ENCODE measurements at regions not wholly inside any gene's neighbourhood (a gene's known extent, or its start where the extent isn't known, plus 50 kb on each side); places are given as distances from the start of the nearest gene placed in this dataset.
"Not testable (repeated sequence)": the region's sequence is repeated elsewhere in the genome, so short reads cannot be mapped to it uniquely, and the experiment has no call there.

DNA sequence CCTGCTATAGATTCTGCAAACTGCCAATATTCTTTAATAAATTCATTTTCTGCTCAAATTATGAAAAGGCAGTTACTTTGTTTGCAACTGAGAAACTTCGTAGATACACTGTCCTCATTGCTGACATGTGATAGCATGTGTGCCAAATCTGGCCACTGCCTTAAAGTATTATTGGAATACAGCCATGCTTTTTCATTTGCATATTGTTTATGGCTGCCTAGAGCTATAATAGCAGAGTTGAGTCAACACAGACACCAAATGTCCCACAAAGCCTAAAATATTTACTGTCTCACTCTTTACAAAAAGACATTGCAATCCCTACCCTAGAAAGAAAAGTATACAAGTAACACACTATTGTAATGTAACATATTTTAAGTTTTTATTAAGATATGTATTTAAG, 647.4 kb downstream of the XPNPEP1 start:
- no peak for DNase-seq (ENCODE audit: low spot score)

DNA sequence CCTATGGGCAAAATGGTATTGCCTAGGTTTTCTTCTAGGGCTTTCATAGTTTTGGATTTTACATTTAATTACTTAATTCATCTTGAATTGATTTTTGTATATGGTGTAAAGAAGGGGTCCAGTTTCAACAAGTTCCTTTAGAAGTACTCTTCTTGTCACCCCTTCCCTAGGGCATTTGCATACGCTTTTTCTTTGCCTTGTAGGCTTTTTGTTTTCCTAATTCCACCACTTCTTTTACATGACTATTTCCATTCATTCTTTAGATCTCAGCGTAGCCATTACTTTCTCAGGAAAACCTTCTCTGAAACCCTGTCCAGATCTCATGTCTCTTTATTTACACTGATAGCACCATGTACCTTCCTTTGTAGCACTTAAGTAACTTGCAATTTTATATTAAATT, 648.6 kb downstream of the XPNPEP1 start:
- no peak for DNase-seq (ENCODE audit: low spot score)

DNA sequence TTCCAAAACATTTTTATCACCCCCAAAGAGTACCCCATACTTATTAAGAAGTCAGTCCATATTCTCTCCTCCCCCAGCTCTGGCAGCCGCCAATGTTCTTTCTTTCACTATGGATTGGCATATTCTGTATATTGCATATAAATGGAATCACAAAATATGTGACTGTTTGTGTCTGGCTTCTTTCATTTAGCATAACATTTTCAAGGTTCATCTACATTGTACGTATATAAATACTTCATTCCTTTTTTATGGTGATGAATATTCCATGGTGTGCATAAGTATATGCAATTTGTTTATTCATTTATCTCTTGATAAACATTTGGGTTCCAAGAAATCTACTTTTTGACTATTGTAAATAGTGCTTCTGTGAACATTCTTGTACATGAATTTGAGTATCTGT, 653.1 kb downstream of the XPNPEP1 start:
- DNase-seq (ENCODE audit: low spot score), result no peak

DNA sequence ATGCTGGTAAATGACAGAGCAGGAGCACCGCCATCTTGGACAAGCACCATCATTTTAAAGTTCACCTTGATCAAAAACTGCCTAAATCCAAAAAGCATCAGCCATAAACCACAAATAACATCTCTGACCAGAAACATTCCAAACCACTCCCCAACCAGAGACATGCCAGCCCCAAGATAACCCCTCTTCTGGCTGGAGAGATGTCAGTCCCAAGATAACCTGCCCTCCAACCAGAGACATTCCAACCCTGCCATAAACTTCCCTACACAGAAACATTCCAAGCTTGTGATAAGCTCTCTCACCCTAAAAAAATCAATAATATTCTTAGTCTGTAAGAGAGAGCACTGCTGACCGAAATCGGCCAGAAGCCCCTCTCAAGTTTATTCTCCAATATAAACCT, 659.3 kb downstream of the XPNPEP1 start:
- DNase-seq (ENCODE audit: low spot score), result no peak

DNA sequence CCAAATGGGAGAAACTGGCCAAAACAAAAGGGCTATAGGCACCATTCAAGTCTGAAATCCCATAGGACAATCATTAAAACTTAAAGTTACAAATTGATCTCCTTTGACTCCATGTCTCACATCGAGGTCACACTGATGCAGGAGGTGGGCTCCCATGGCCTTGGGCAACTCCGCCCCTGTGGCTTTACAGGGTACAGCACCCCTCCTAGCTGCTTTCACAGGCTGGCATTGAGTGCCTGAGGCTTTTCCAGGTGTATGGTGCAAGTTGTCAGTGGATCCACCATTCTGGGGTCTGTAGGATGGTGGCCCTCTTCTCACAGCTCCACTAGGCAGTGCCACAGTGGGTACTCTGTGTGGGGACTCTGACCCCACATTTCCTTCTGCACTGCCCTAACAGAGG, 662.1 kb downstream of the XPNPEP1 start:
- DNase-seq (ENCODE audit: low spot score), result no peak

DNA sequence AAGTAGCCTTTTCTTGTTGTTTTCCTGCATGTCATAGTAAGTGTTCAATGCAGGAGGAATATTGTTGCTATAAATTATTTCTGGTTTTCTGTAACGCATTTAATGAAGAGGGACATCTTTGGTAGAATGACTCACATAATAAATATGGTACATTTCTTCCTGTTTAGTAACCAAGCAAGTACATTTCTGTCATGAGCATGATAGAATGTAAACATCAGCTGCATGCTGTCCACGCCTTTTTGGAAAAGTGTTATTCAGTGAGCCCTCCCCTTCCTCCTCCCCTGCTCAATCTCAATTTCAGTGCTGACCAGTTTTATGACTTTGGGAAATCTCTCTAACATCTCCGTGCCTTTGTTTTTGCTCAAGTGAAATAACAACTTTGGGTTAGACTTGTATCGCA, 664.0 kb downstream of the XPNPEP1 start:
- DNase-seq (ENCODE audit: low spot score), result no peak

DNA sequence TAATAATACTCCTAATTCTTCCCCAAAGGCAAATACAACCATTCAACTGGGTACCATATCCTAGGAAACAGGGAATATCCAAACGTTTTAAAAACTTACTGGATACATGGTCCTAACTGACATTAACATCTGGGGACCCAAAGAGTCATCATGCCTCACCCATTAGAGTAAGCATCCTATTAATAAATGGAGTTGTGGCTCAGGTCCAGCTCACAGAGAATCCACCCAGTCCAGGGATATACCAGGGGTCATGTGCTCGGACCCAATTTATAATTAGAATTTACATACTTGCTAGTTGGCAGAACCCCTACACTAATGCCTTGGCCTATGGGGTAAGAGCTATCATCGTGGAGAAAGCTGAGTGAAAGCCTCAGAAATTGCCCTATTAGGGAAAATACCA, 670.0 kb downstream of the XPNPEP1 start:
- DNase-seq (ENCODE audit: low spot score), result no peak

DNA sequence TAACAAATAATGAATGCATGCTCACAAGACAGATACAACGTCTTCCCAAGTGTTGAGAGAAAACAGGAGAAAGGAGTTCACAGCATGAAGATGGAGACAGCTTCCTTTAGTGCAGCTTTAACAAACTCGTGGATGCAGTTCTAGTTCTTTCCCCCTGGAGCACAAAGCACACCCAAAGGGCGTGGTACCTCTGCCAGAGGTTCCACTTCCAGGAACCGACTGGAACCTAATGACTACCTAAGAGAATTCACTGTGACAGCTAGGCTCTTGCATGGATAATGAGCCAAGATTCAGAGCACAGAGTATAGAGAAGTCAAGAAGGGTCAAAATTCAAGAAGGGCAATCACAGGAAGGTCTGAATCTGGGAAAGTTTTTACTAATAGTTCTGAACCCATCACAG, 673.2 kb downstream of the XPNPEP1 start:
- DNase-seq (ENCODE audit: low spot score), result no peak

DNA sequence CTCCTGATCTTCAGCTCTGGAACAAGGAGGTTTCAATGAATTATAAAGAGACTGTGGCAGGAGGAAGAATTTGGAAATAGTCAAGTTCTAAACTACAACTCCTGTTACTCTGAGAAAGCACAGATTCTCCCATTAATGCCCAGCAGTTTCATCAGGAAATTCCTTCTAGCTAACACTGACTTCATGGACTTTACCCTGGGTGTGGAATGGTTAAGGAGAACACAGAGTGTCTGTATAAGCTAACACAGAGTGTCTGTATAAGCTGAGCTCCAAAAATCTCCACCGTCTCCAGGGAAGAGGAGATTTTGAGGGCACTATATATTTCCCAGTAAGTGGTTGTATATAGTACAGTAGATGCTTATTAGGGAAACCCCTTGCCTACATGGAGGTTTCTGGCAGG, 675.5 kb downstream of the XPNPEP1 start:
- DNase-seq (ENCODE audit: low spot score), result no peak

DNA sequence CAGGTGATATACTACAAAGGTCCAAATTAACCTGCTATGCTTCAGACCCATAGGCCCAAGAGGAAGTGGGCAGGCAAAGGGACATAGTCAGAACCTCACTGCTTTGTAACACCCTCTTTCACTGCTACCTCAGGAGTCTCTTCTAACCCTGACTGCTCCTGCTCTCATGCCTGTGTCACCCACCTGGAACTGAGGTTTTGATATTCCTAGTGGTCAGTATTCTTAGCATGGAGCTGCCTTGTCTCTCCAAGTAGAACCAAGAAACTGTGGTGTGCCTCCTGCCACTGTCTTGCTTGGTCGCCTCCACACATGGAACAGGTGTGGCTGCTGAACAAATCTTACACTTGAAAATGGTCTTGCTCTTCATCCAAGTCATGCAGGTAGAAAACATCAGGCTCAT, 677.5 kb downstream of the XPNPEP1 start:
- no peak for DNase-seq (ENCODE audit: low spot score)

DNA sequence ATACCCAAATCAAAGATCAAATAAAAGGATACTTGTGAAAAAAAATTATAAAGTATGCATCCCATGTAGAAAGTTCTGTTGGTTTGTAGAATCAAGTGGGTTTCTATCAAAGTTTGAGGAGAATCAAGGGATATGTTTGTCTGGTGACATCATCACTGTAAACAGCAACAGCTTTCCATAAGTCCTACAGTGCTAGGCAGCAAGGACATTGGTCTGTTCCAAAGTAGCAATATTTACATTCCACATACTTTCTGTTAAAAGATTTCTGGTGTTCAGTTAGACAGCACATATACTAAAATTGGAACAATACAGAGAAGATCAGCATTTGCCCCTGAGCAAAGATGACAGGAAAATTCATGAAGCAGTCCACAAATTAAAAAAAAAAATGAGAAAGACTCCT, 683.9 kb downstream of the XPNPEP1 start:
- DNase-seq (ENCODE audit: low spot score), result no peak

DNA sequence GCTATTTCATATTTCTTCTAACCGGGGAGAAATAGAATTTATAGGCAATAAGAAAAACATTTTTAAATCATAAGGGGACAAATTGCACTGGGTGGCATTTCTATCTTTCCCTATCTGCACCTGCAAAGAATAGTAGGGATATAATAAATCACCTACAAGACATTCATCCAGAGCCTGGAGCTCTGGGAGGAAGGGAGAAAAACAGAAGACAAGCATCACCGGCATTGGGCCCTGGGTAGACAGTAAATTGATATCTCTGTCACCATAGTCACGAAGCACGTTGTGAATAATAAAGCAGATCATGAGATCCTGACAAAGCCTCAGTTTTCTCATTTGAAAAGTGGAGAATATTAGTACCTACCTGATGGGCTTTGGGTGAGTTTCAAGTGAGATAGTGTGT, 685.6 kb downstream of the XPNPEP1 start:
- no peak for DNase-seq (ENCODE audit: low spot score)

DNA sequence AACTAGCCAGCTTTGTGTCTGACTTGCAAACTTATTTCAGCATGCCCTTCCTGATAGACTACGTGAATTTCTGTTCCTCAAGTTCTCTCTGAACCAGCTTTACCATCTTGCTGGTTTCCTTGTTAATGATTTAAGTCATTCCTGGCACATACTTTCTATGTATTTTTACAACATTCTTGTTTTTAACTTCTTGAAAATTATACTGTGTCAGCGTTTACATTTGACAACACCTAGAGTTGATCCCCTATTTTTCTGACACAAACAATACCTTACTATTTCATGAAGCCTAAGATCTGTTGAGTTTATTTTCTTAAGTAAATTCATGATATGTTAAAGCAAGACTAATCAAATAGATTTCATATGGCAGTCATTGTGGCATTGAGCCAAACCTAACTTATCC, 686.3 kb downstream of the XPNPEP1 start:
- no peak for DNase-seq (ENCODE audit: low spot score)

DNA sequence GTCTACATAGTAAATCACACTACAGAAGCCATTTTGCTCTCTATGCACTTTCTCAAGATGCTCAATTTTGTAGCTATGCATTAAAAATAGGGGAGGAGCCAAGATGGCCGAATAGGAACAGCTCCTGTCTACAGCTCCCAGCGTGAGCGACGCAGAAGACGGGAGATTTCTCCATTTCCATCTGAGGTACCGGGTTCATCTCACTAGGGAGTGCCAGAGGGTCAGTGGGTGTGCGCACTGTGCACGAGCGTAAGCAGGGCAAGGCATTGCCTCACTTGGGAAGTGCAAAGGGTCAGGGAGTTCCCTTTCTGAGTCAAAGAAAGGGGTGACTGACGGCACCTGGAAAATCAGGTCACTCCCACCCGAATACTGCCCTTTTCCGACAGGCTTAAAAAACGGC, 699.8 kb downstream of the XPNPEP1 start:
- not testable (repeated sequence) for DNase-seq (ENCODE audit: low spot score)

DNA sequence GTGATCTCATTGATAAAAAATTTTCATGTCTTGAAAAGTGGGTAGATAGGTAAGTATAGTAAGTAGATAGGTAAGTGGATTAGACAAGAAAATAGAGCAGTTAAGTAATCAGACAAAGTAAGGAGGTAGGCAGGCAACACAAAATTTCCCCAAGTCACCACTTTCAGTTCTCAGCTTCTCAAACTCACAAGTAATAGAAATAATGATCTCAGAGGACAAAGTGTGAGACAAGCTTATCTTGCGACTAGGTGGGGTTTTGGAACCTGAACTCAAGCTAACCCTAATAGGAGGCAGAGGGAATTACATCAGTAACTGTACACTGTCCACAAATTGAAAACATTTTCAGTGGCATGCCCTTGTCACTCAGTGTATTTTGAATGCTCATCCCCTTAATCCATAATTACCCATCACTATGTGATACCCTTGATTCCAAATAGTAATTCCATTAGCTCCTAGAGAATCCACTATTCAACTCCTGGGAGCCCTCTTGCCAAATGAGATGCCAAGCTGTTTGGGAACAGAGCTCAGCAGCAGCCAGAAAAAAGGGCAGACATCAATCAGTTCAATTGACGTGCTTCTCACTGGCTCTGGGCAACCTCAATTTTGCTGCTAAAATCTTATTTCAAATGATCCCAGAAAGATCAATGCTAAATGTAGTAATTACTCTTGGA, 703.2 kb downstream of the XPNPEP1 start:
- no peak for DNase-seq (ENCODE audit: low spot score)

DNA sequence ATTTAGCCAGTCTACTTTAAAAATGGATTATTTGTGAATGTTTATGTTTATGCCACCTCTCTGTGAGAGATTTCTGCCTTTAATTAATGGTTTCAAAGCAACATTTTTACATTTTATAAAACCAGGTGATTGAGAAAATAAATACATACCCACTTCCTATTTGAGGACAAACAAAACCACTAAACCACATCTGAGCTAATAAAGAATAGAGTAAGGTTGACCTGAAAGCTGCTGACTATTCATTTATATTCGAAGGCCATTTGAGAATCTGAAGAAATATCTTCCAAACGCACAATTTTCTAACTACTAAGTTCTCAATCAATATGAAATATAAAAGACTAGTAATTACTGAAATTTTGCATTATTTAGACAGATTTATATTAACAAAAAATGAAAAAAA, 705.1 kb downstream of the XPNPEP1 start:
- DNase-seq (ENCODE audit: low spot score), result no peak

DNA sequence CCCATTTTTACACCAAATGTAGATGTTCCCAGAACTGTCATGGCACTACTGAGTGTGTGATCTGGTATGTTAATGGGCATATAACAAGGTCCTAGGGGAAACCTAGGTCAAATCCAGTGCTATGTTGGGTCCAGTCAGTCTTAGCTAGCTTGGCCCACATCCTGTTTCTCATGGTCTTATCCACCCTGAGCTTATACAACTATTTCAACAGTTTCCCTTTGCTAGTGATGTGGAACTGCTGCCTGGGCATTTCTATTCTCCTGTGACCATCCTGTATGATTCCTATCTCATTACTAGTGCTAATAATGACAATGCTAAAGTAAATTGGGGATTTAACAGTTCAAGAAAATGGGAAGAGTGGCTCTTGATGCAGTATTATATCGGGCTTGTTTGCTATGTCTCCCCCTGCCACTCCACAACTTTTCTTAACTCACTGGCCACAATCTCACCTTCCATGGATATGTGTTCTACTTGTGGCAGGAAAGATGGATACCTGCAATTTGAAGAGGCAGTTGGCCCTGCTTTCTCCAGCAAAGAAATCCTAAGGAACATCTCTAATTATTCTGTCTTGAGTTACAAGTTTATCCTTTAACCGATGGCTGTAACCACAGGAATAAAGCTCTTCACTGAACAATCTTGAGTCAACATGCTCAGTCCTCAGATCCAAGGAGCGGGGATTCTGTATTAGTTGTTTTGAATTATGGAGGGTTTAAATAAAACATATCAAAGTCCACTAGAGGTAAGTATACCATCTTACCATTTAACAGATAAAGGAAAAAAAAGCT, 707.8 kb downstream of the XPNPEP1 start:
- no peak for DNase-seq (ENCODE audit: low spot score)

DNA sequence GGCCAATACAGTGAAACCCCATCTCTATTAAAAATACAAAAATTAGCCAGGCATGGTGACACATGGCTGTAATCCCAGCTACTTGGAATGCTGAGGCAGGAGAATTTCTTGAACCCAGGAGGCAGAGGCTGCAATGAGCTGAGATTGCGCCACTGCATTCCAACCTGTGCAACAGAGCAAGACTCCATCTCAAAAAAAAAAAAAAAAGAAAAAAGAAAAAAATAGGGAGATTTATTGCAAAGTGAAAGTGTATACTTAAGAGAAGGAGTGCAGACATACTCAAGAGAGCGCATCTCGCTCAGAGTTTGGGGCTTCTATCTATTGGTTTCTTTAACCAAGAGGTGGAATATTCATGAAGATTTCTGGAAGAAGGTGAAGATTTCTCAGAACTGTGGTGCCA, 708.4 kb downstream of the XPNPEP1 start:
- DNase-seq (ENCODE audit: low spot score), result not testable (repeated sequence)

DNA sequence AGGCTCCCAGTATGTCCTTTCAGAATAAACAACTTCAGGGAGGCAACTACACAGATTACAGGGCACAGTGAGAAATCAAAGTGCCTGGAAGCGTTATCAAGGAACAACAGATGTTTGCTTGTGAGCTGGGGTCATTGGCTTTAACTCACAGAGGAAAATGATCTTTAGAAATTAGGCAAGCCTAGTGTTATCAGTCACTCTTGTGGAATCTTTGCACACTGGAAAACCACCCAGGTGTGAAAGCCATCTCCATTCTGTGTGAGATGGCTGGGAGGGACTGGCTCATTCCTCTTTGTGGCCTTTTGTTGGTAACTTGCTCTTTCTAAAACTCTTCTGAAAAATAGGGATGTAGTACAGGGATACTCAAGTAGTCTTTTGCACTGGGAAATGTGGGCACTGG, 716.0 kb downstream of the XPNPEP1 start:
- no peak for DNase-seq (ENCODE audit: low spot score)

DNA sequence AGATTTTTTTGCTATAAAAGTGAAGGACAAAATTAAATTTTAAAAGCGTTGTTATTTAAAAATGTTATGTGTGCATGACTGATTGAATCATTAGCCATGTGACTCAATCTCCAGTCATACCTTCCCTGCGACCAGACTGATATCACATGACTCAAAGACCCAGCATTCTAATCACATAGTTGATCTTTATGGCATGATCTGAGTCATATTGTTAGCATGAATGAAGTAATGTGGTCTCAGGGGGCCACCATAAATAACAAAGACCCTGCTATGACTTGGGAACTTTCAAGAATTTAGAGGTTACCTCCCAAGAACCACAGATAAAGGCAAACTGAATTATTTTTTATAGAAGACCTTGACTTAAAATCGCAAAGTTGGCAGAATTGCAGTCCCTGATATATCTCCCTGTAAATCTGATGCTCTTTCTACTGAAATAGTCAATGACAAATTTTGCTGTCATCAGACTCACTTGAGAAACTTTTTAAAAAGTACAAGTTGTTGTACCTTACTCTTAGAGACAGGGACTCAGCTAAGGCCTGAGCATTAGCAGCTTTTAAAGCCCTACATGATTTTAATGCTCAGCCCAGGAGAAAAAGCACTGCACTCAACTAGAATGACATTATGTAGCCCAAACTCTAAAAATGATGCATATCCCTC, 717.3 kb downstream of the XPNPEP1 start:
- no peak for DNase-seq (ENCODE audit: low spot score)

DNA sequence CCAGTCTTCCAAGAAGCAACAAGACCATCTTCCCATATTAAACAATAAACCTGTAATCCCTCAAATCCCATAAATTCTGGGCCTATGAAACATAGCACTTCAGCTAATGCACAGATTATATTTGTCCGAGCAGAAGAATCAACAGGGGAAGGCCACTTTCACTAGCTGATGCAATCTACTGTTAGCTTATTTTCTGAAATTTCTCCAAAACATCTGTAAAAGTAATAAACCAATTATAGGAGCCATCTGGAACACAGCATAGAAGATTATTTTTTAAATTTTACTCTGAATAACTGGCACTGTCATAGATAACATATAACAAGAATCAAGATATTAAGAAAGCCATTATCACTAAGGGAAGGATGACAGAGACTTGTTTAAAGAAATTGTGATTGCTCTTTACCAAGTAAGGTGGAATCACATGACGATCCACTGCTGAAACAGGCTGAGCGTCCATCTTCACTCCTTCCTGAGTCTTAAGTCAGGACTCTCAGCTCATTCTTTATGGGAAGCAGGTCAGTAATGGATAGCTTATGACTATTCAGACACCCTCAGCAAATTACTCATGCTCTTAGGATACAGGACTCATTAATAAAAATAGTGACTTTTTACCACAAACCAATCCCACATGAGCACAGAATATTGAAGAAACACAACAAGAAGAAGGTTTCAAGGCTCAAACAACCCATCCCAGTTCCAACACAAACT, 719.5 kb downstream of the XPNPEP1 start:
- no peak for DNase-seq (ENCODE audit: low spot score)

DNA sequence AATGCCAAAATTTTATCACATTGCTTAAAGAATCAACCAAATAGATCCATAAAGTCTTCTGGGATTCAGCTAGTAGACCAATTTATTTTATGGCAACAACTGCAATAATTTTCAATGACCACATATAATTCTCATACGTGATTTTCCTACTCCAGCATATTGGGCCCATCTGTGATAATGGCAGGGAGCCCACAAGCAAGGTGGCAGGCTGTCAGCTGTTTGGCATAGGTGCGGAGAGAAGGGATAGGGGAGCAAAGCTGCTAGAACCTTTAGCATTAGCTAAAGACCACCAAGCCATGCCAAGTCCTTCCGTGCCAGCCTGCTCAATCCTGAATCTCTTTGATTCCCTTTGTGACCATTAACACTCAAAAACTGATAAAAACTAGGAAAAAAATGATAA, 721.2 kb downstream of the XPNPEP1 start:
- no peak for DNase-seq (ENCODE audit: low spot score)

DNA sequence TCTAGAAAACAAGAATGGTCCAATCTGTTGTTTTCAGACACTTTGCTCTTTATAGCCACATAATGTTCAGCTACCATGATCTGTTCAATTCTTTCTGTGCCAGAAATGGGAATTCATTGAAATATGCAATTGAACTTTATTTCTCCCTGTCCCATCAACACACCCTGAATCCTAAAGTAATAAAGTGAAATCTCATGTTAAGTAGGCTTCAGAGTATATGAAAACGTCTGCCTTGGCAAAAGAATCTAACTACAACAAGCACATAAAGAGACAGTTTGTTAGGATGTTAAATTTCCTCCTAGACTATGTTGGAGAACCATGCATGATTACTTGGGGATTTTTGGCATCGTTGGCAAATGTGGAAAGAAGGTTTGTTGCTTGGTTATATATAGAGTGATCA, 722.7 kb downstream of the XPNPEP1 start:
- no peak for DNase-seq (ENCODE audit: low spot score)

Measured in left forelimb (tissue), 1 donor.